ENCODE measurements at regions not wholly inside any gene's neighbourhood (a gene's known extent, or its start where the extent isn't known, plus 50 kb on each side); places are given as distances from the start of the nearest gene placed in this dataset.

GRCh38 chr20:6466075-6466810 is 301.2 kb upstream of the BMP2 start:
- TF ChIP-seq, protein P1, sequence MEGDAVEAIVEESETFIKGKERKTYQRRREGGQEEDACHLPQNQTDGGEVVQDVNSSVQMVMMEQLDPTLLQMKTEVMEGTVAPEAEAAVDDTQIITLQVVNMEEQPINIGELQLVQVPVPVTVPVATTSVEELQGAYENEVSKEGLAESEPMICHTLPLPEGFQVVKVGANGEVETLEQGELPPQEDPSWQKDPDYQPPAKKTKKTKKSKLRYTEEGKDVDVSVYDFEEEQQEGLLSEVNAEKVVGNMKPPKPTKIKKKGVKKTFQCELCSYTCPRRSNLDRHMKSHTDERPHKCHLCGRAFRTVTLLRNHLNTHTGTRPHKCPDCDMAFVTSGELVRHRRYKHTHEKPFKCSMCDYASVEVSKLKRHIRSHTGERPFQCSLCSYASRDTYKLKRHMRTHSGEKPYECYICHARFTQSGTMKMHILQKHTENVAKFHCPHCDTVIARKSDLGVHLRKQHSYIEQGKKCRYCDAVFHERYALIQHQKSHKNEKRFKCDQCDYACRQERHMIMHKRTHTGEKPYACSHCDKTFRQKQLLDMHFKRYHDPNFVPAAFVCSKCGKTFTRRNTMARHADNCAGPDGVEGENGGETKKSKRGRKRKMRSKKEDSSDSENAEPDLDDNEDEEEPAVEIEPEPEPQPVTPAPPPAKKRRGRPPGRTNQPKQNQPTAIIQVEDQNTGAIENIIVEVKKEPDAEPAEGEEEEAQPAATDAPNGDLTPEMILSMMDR (IDR thresholded peaks at IDR 0.05; ENCODE audit: unreplicated experiment), result no peak
- H3K4me1 Mint-ChIP-seq, result no peaks in the 10 kb centered on the region
- H3K4me3 Mint-ChIP-seq, result no peak overlapping the region
- H3K9me3 Mint-ChIP-seq, result no peaks in the 10 kb centered on the region
- peaks cover 12% of the 10 kb centered on the region for H3K27me3 Mint-ChIP-seq (ENCODE audit: low read depth)
- no peak for DNase-seq (ENCODE audit: low spot score in 2 of 2, unreplicated experiment in 2 of 2)
- no peaks in the 10 kb centered on the region for H3K36me3 Mint-ChIP-seq
- no peak overlapping the region for H3K27ac Mint-ChIP-seq

GRCh38 chr20:6450841-6451240 is 316.6 kb upstream of the BMP2 start:
- H3K27ac Mint-ChIP-seq, result no peak overlapping the region
- peaks cover 9% of the 10 kb centered on the region for H3K27me3 Mint-ChIP-seq (ENCODE audit: low read depth)
- DNase-seq (ENCODE audit: low spot score in 2 of 2, unreplicated experiment in 2 of 2), result no peak
- H3K9me3 Mint-ChIP-seq, result peaks cover 22% of the 10 kb centered on the region
- no peaks in the 10 kb centered on the region for H3K36me3 Mint-ChIP-seq
- H3K4me3 Mint-ChIP-seq, result no peak overlapping the region
- TF ChIP-seq, protein P1 (IDR thresholded peaks at IDR 0.05; ENCODE audit: unreplicated experiment), result no peak
- no peaks in the 10 kb centered on the region for H3K4me1 Mint-ChIP-seq

- no peaks in the 10 kb centered on the region for H3K27me3 Mint-ChIP-seq (ENCODE audit: low read depth)
- H3K9me3 Mint-ChIP-seq, result peaks cover 13% of the 10 kb centered on the region
- no peak overlapping the region for H3K4me3 Mint-ChIP-seq
- TF ChIP-seq, protein P1 (IDR thresholded peaks at IDR 0.05; ENCODE audit: unreplicated experiment), result no peak
- H3K36me3 Mint-ChIP-seq, result peaks cover 2% of the 10 kb centered on the region
- no peak overlapping the region for H3K27ac Mint-ChIP-seq
- H3K4me1 Mint-ChIP-seq, result peaks cover 8% of the 10 kb centered on the region
- DNase-seq (ENCODE audit: low spot score in 2 of 2, unreplicated experiment in 2 of 2), result no peak
Measured at GRCh38 chr20:6440443-6440799, 317.6 kb upstream of the FERMT1 start.

DNA sequence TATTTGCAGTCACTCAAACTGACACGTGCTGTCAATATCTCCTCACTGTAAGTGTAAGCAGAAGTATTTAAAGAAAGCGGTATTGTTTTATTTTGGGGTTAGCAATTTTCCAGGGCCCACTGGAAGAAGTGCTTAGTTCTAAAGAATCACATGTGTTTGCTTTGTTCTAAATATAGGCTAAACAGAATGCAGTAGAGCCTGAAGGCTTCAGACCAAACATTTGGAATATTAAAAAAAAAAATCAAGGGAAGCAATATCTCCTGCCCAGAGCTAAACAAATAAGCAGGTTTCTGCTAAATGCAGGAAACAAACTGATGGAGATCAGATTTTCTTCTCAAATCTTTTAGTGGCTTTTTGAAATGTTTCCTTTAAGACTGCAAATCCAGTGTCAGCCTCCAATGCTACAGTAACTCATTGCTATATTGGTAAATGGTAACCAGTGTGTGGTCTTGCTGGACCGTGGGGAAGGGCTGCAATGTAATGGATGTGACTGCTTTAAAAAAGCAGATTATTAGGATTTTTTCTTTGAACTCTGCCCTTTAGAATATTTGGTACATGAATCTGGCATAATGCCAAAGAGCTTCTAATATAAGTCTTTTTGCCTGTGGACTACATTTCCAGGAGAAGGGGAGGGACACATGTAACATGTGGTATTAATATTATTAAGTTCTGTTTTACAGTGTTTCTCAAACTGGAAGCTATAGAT is 317.1 kb upstream of the FERMT1 start:
- TF ChIP-seq, protein P1 (IDR thresholded peaks at IDR 0.05; ENCODE audit: unreplicated experiment), result no peak
- Mint-ChIP-seq H3K27ac (no peak overlapping the region), H3K9me3 (peaks cover 13% of the 10 kb centered on the region), H3K27me3 (ENCODE audit: low read depth) (no peaks in the 10 kb centered on the region), H3K4me3 (no peak overlapping the region), H3K36me3 (peaks cover 2% of the 10 kb centered on the region), H3K4me1 (peaks cover 11% of the 10 kb centered on the region)
- DNase-seq (ENCODE audit: low spot score in 2 of 2, unreplicated experiment in 2 of 2), result no peak

DNA sequence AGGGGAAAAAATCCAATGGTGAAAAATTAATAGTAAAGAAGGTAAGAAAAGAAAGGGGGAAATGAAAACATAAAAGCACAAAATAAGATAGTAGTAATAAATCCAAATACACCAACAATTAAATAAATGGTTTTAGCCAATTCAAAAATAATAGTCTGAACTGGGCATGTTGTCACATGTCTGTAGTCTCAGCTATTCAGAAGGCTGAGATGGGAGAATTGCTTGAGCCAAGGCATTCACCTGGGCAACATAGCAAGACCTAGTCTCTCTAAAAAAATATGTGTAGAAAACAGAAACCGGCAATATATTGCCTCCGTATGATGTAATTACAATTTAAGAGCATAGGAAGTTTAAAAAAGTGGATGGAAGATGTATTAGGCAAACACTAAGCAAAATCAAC is 311.3 kb upstream of the FERMT1 start:
- peaks cover 4% of the 10 kb centered on the region for H3K4me1 Mint-ChIP-seq
- DNase-seq (ENCODE audit: low spot score in 2 of 2, unreplicated experiment in 2 of 2), result no peak
- peaks cover 2% of the 10 kb centered on the region for H3K36me3 Mint-ChIP-seq
- no peaks in the 10 kb centered on the region for H3K27me3 Mint-ChIP-seq (ENCODE audit: low read depth)
- H3K27ac Mint-ChIP-seq, result no peak overlapping the region
- TF ChIP-seq, protein P1 (IDR thresholded peaks at IDR 0.05; ENCODE audit: unreplicated experiment), result no peak
- H3K4me3 Mint-ChIP-seq, result no peak overlapping the region
- H3K9me3 Mint-ChIP-seq, result peaks cover 21% of the 10 kb centered on the region
